Choroid plexus epithelial cell (primary cell): ENCODE measurements at regions not wholly inside any gene's neighbourhood (a gene's known extent, or its start where the extent isn't known, plus 50 kb on each side); places are given as distances from the start of the nearest gene placed in this dataset.
"Not testable (repeated sequence)": the region's sequence is repeated elsewhere in the genome, so short reads cannot be mapped to it uniquely, and the experiment has no call there.

Experiments
- DNase-seq: peaks from one replicate; pipeline ENCODE4 v3.0.0-alpha.2; 2010; ENCODE audit warnings: low read depth
- H3K4me3 ChIP-seq: 2 replicates; pipeline ENCODE4 v1.5.1; 2011; ENCODE audit warnings: low read depth, mild to moderate bottlenecking, control low read depth, low read length, moderate library complexity
- CTCF ChIP-seq: conservative IDR thresholded peaks from 2 replicates; pipeline ENCODE4 v1.5.1; 2011; ENCODE audit warnings: low read depth, mild to moderate bottlenecking, control low read depth, inconsistent platforms, low read length, moderate library complexity

DNA sequence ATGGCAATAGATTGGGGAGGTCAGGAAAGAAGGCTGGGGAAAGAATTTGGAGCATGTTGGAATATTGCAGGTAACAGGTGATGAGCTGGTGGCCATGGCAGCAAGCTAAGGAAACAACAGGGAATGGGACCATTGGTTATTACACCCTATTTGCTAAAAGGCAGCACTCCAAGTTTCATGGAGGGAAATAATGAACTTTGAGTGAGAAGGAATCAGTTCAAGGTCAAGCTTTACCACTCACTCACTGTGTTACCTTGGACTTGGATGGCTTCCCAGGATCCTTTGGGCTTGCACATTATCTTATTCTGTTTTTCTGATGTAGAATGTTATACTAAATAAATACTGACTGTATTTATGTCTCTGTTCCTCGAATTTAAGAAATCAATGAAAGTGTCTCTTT is 792.8 kb upstream of the CDH8 start:
- TF ChIP-seq CTCF = no peak
- H3K4me3 ChIP-seq = no peak overlapping the region
- no peak for DNase-seq

DNA sequence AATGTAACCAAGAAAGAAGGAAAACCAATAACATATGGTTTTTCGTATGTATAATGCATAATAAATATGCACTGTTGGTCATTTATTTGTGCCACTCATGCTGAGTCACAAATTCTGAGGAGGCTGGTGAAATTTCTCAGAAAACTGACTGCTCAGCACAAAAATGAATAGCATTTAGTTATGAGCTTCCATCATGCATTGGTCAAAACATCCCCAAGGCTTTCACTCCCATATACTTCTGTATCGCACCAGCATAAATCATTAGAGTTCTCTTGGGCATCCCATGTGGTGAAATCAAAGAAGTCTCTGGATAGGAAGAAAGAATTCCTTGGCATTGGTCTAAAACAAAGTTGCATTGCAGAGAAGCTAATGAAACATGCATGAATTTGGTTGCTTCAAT is 785.6 kb upstream of the CDH8 start:
- H3K4me3 ChIP-seq = no peak overlapping the region
- TF ChIP-seq CTCF = no peak
- no peak for DNase-seq

DNA sequence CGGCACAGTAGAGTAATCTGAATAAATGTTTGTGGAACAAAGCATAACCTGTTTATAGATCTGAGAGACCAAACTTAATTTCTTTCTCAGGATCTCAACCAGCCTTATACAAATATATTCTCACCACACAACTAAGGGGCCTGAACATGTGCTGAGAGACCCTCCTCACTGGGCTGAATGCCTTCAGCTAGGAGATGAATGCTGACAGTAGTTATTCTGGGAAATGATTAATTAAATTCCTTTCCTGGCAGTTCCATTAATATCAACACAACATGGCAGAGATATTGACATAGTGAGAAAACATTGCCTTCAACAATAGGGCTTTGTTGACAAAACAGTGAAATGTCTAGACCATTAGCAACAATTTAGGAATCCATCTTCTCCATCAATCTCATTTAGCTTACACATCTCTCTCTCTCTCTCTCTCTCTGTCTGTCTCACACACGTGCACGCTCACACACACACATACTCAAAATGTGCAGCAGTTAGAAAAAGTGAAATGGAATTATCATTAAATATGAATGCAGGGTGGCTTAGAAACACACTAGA is 780.8 kb upstream of the CDH8 start:
- H3K4me3 ChIP-seq = no peak overlapping the region
- TF ChIP-seq CTCF = no peak
- DNase-seq = no peak

- no peak overlapping the region for H3K4me3 ChIP-seq
- DNase-seq = no peak
- no peak for TF ChIP-seq CTCF
Observed at GRCh38 chr16:62814891-62815290, 778.7 kb upstream of the CDH8 start.

DNA sequence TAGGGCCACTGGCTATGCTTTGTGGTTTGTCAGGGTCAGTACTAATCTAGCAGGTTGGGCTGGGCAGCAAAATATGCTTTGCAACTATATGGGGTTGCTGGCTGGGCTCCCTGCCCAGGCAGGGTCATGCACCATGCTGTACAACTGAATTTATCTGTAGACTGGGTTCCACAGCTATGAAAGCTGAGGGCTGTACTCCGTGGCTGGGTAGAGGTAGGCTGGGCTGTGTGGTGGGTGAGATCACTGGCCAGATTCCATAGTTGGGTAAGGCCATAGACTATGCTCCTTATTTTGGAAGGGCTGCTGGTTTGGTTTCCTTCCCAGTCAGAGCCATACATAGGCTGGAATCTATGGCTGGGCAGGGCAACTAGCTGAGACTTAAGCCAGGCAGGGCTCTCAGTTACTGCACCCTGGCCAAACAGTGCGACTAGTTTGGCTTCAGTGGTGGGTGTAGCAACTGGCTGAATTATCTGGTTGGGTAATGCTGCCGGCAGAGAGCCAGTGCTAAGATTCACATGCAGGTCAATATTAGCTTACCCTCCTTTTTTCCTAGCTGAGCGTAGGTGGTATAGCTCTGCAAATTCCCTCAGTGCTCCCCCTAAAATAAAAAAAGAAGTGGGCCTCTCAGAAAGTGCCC is 769.1 kb upstream of the CDH8 start:
- H3K4me3 ChIP-seq = no peak overlapping the region
- no peak for TF ChIP-seq CTCF
- DNase-seq = no peak

- no peak overlapping the region for H3K4me3 ChIP-seq
- no peak for TF ChIP-seq CTCF
- no peak for DNase-seq
Observed at GRCh38 chr16:62794724-62795123, 758.5 kb upstream of the CDH8 start.

- DNase-seq, H3K4me3 ChIP-seq: not testable (repeated sequence)
Observed at GRCh38 chr16:62780081-62780480, 743.8 kb upstream of the CDH8 start.

DNA sequence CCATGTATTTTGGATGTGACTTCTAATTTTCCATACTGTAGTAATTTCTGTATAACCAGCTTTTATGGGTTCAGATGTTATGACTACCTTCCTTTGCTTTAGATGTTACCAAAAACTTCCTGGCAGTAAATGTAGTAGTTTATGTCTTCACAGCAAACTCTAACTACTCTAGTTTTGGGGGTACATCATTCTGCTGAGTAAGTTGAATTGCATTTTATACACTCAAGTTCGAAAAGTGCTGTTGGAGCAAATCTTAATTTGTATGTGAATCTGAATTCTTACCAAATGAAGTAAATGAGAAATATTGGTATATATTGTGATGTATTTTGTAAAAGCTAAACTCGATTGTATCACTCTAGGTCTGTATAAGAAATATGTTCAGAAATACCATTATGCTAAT is 728.3 kb upstream of the CDH8 start:
- no peak overlapping the region for H3K4me3 ChIP-seq
- no peak for DNase-seq
- no peak for TF ChIP-seq CTCF
